ENCODE measurements at regions not wholly inside any gene's neighbourhood (a gene's known extent, or its start where the extent isn't known, plus 50 kb on each side); places are given as distances from the start of the nearest gene placed in this dataset.

DNA sequence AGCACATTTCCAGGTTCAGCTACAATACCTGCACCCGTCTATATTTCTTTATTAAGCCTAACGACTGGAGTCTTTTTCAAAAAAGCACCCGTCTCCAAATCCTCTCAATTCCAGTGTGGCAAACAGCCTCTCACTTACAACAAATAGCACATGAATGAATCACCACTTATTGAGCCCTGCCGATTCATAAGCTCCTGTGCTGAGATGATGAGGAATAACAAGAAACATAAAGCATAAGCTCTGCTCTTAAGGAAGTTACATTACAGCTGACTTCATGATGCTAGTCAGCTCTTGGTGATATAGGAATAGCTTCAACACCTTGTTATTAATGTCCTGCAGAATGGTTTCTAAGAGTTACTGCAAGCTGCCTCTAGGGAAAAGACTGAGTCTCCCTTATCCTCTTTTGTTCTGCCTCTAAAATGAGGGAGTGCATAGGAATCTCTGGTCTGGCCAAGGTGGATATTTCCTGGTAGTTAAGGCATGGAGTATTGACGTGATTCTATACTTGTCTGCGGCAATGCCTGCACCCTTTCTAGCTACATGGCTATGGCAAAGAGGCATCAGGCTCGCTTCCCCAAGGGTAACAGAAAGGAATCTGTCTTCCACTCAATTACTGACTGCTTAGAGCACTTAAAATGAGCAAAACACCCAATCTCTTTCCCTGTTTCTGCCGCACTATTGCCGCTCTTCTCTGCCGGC, 195.7 kb downstream of the KLF12 start:
- no peak for DNase-seq (ENCODE audit: low read depth, low spot score)
- Histone ChIP-seq H3K4me3 (ENCODE audit: insufficient read length, low read depth) (no peak overlapping the region), H3K9me3 (ENCODE audit: insufficient read depth, low read length) (no peaks in the 10 kb centered on the region), H3K9ac (ENCODE audit: insufficient read length, low read depth) (no peak overlapping the region), H3K36me3 (ENCODE audit: insufficient read depth, insufficient read length, low read length) (no peaks in the 10 kb centered on the region), H3K27me3 (ENCODE audit: insufficient read depth, insufficient read length) (no peaks in the 10 kb centered on the region), H3K4me1 (ENCODE audit: insufficient read depth, insufficient read length) (no peaks in the 10 kb centered on the region)
- TF ChIP-seq SUZ12 (IDR thresholded peaks at IDR 0.05; ENCODE audit: extremely low read depth, insufficient read depth, insufficient read length): no peak
- no peak for TF ChIP-seq ZNF274 (IDR thresholded peaks at IDR 0.05; ENCODE audit: low read depth, low read length)
- TF ChIP-seq YY1 (IDR thresholded peaks at IDR 0.05; ENCODE audit: insufficient read depth, insufficient read length): no peak

DNA sequence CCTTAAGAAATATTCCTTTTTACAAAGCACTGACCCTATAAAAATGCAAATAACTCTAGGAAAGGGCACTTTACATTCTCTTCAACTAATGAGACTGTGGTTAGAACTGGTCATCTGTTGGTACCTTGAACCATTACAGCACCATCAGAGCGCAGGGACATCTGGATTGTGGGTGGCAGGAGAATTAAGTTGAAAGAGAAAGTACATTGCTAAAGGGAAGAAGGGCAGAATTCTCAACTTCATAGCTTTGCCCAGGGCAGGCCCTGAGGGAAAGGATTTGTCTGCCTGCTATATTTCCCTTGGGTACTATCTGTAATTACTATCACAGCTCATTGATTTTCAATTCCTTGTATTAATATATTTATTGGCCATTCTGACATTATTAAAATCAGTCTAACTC, 196.8 kb downstream of the KLF12 start:
- no peak for DNase-seq (ENCODE audit: low read depth, low spot score)
- Histone ChIP-seq H3K9me3 (ENCODE audit: insufficient read depth, low read length) (no peaks in the 10 kb centered on the region), H3K4me1 (ENCODE audit: insufficient read depth, insufficient read length) (no peaks in the 10 kb centered on the region), H3K27me3 (ENCODE audit: insufficient read depth, insufficient read length) (no peaks in the 10 kb centered on the region), H3K4me3 (ENCODE audit: insufficient read length, low read depth) (no peak overlapping the region), H3K36me3 (ENCODE audit: insufficient read depth, insufficient read length, low read length) (no peaks in the 10 kb centered on the region), H3K9ac (ENCODE audit: insufficient read length, low read depth) (no peak overlapping the region)
- no peak for TF ChIP-seq SUZ12 (IDR thresholded peaks at IDR 0.05; ENCODE audit: extremely low read depth, insufficient read depth, insufficient read length)
- no peak for TF ChIP-seq YY1 (IDR thresholded peaks at IDR 0.05; ENCODE audit: insufficient read depth, insufficient read length)
- no peak for TF ChIP-seq ZNF274 (IDR thresholded peaks at IDR 0.05; ENCODE audit: low read depth, low read length)

DNA sequence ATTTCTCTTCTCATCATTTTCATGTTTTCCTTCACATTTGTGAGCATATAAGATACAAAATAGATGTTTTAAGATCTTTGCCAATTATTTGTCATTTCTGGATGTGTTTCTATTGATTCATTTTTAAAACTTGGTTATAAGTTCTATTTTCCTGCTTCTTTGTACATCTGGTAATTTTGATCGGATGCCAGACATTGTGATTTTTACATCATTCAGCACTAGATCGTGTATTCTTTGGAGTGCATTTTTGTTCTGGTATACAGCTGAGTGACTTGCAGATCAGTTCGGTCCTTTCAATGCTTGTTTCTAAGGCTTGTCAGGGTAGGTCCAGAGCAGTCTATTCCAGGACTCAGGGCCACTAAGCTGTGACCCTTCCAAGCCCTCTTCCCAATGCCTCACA, 198.2 kb downstream of the KLF12 start:
- DNase-seq (ENCODE audit: low read depth, low spot score): no peak
- TF ChIP-seq ZNF274 (IDR thresholded peaks at IDR 0.05; ENCODE audit: low read depth, low read length) (no peak), SUZ12 (IDR thresholded peaks at IDR 0.05; ENCODE audit: extremely low read depth, insufficient read depth, insufficient read length) (no peak), YY1 (IDR thresholded peaks at IDR 0.05; ENCODE audit: insufficient read depth, insufficient read length) (no peak)

DNA sequence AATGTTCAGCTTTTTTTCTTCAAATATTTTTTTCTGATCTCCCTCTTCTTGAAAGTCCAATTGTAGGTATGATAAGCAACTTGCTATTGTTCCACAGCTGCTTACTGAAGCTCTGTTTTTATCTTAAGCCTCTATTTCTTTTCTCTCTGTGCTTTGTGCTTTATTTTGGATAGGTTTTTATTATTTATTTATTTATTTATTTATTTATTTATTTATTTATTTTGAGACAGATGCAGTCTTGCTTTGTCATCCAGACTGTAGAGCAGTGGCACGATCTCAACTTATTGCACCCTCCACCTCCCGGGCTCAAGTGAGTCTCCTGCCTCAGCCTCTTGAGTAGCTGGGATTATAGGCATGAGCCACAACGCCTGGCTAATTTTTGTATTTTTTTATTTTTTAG, 199.4 kb downstream of the KLF12 start:
- no peaks in the 10 kb centered on the region for H3K27me3 ChIP-seq (ENCODE audit: insufficient read depth, insufficient read length)
- H3K36me3 ChIP-seq (ENCODE audit: insufficient read depth, insufficient read length, low read length): no peaks in the 10 kb centered on the region
- TF ChIP-seq YY1 (IDR thresholded peaks at IDR 0.05; ENCODE audit: insufficient read depth, insufficient read length): no peak
- no peak for TF ChIP-seq SUZ12 (IDR thresholded peaks at IDR 0.05; ENCODE audit: extremely low read depth, insufficient read depth, insufficient read length)
- TF ChIP-seq ZNF274 (IDR thresholded peaks at IDR 0.05; ENCODE audit: low read depth, low read length): no peak
- no peaks in the 10 kb centered on the region for H3K4me1 ChIP-seq (ENCODE audit: insufficient read depth, insufficient read length)
- no peak overlapping the region for H3K4me3 ChIP-seq (ENCODE audit: insufficient read length, low read depth)
- DNase-seq (ENCODE audit: low read depth, low spot score): no peak
- H3K9me3 ChIP-seq (ENCODE audit: insufficient read depth, low read length): no peaks in the 10 kb centered on the region
- H3K9ac ChIP-seq (ENCODE audit: insufficient read length, low read depth): no peak overlapping the region

More for the DNA sequence above, 198.2 kb downstream of the KLF12 start:
- no peak overlapping the region for H3K4me3 ChIP-seq (ENCODE audit: insufficient read length, low read depth)
- no peaks in the 10 kb centered on the region for H3K36me3 ChIP-seq (ENCODE audit: insufficient read depth, insufficient read length, low read length)
- H3K9me3 ChIP-seq (ENCODE audit: insufficient read depth, low read length): no peaks in the 10 kb centered on the region
- H3K9ac ChIP-seq (ENCODE audit: insufficient read length, low read depth): no peak overlapping the region
- no peaks in the 10 kb centered on the region for H3K4me1 ChIP-seq (ENCODE audit: insufficient read depth, insufficient read length)
- H3K27me3 ChIP-seq (ENCODE audit: insufficient read depth, insufficient read length): no peaks in the 10 kb centered on the region

DNA sequence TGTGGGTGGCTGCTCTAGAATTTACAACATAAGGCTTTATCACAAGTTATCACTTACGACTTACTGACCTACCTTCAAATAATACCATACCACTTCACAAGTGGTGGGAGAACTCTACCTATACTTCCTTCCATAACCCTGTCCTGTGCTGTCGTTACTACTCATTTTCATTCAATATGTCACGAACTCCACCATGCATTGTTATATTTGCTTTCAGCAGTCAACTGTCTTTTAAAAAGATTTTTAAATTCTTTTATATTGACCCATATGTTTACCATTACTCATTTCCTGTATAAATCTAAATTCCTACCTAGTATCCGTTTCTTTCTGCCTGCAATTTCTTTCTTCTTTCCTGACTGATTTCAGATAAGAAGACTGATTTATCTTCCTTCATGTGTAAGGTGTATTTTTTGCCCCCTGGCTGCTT, 200.0 kb downstream of the KLF12 start:
- no peak overlapping the region for H3K9ac ChIP-seq (ENCODE audit: insufficient read length, low read depth)
- no peaks in the 10 kb centered on the region for H3K36me3 ChIP-seq (ENCODE audit: insufficient read depth, insufficient read length, low read length)
- H3K27me3 ChIP-seq (ENCODE audit: insufficient read depth, insufficient read length): no peaks in the 10 kb centered on the region
- no peaks in the 10 kb centered on the region for H3K9me3 ChIP-seq (ENCODE audit: insufficient read depth, low read length)
- no peak overlapping the region for H3K4me3 ChIP-seq (ENCODE audit: insufficient read length, low read depth)
- no peak for TF ChIP-seq YY1 (IDR thresholded peaks at IDR 0.05; ENCODE audit: insufficient read depth, insufficient read length)
- no peaks in the 10 kb centered on the region for H3K4me1 ChIP-seq (ENCODE audit: insufficient read depth, insufficient read length)
- DNase-seq (ENCODE audit: low read depth, low spot score): no peak

DNA sequence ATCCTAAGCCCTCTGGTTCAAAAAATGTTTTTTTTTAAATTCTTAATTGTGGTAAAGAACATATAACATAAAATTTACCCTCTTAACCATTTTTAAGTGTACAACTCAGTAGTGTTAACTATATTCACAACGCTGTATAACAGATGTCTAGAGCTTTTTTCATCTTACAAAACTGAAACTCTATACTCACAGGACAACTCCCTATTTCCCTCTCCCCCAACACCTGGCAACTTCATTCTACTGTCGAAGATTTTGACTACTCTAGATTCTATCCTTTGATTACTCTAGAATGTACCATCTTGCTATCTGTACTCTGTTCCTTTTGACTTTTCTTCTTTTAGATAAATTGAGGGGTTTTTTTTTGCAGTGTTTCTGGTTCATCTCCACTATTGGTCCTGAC, 200.4 kb downstream of the KLF12 start:
- Histone ChIP-seq H3K9ac (ENCODE audit: insufficient read length, low read depth) (no peak overlapping the region), H3K9me3 (ENCODE audit: insufficient read depth, low read length) (no peaks in the 10 kb centered on the region), H3K4me3 (ENCODE audit: insufficient read length, low read depth) (no peak overlapping the region), H3K27me3 (ENCODE audit: insufficient read depth, insufficient read length) (no peaks in the 10 kb centered on the region), H3K36me3 (ENCODE audit: insufficient read depth, insufficient read length, low read length) (no peaks in the 10 kb centered on the region), H3K4me1 (ENCODE audit: insufficient read depth, insufficient read length) (no peaks in the 10 kb centered on the region)
- no peak for DNase-seq (ENCODE audit: low read depth, low spot score)
- no peak for TF ChIP-seq ZNF274 (IDR thresholded peaks at IDR 0.05; ENCODE audit: low read depth, low read length)
- TF ChIP-seq SUZ12 (IDR thresholded peaks at IDR 0.05; ENCODE audit: extremely low read depth, insufficient read depth, insufficient read length): no peak
- no peak for TF ChIP-seq YY1 (IDR thresholded peaks at IDR 0.05; ENCODE audit: insufficient read depth, insufficient read length)

DNA sequence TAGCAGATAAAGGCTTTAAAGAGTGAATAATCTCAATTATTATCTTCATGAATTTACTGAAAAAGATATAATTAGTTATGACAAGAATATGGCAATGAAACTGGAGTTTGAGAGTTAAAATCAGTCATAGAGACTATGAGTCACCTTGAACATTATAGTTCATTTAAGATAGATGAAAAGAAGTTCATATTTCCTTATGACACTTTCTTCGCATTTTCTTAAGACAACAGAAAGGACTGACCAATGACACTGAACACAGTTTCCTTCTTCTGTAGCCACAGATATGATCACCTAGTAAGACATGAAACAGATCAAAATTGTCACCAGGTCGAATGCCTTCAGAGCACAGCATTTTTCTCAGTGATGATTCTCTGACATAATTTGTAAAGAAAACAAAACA, 202.1 kb downstream of the KLF12 start:
- H3K9me3 ChIP-seq (ENCODE audit: insufficient read depth, low read length): no peaks in the 10 kb centered on the region
- TF ChIP-seq ZNF274 (IDR thresholded peaks at IDR 0.05; ENCODE audit: low read depth, low read length) (no peak), SUZ12 (IDR thresholded peaks at IDR 0.05; ENCODE audit: extremely low read depth, insufficient read depth, insufficient read length) (no peak), YY1 (IDR thresholded peaks at IDR 0.05; ENCODE audit: insufficient read depth, insufficient read length) (no peak)
- no peaks in the 10 kb centered on the region for H3K36me3 ChIP-seq (ENCODE audit: insufficient read depth, insufficient read length, low read length)
- no peak overlapping the region for H3K9ac ChIP-seq (ENCODE audit: insufficient read length, low read depth)
- no peak for DNase-seq (ENCODE audit: low read depth, low spot score)
- H3K27me3 ChIP-seq (ENCODE audit: insufficient read depth, insufficient read length): no peaks in the 10 kb centered on the region
- no peaks in the 10 kb centered on the region for H3K4me1 ChIP-seq (ENCODE audit: insufficient read depth, insufficient read length)
- H3K4me3 ChIP-seq (ENCODE audit: insufficient read length, low read depth): no peak overlapping the region
